Fibroblast of the aortic adventitia (primary cell): ENCODE measurements at regions not wholly inside any gene's neighbourhood (a gene's known extent, or its start where the extent isn't known, plus 50 kb on each side); places are given as distances from the start of the nearest gene placed in this dataset.

Source experiments
- DNase-seq: peaks from one replicate; pipeline ENCODE4 v3.0.0-alpha.2; 2010; ENCODE audit warnings: low read depth
- H3K4me3 ChIP-seq: 2 replicates; pipeline ENCODE4 v1.5.1; 2011; ENCODE audit warnings: low read depth, mild to moderate bottlenecking, control low read depth, low read length, moderate library complexity
- TF ChIP-seq, protein P1 (sequence below): IDR thresholded peaks from 2 replicates; pipeline ENCODE4 v1.5.1; 2011; ENCODE audit warnings: mild to moderate bottlenecking, low read length, control low read depth, inconsistent platforms; ENCODE audit not compliant: insufficient read depth

DNA sequence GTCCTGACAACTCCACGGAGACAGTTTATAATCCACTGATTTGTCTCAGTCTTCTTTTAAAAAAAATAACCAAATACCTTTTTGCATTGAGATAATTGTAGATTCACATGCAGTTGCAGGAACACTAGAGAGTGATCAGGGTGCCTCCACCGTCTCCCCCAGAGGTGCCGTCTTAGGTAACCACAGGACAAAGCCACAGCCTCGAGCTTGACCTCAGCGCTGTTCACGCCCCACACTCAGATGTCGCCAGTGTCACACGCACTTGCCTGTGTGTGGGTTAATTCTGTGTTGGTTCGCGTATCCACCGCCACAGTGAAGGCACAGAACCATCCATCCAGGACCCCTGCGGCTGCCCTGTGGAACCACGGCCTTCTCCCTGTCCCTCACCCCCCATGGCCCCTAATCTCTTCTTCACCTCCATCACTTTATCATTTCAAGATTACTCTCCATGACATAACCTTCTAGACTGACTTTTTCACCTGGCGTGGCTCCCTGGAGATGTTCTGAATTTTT lies 295.0 kb upstream of the HDAC4 start:
- DNase-seq: no peak
- TF ChIP-seq, protein P1, sequence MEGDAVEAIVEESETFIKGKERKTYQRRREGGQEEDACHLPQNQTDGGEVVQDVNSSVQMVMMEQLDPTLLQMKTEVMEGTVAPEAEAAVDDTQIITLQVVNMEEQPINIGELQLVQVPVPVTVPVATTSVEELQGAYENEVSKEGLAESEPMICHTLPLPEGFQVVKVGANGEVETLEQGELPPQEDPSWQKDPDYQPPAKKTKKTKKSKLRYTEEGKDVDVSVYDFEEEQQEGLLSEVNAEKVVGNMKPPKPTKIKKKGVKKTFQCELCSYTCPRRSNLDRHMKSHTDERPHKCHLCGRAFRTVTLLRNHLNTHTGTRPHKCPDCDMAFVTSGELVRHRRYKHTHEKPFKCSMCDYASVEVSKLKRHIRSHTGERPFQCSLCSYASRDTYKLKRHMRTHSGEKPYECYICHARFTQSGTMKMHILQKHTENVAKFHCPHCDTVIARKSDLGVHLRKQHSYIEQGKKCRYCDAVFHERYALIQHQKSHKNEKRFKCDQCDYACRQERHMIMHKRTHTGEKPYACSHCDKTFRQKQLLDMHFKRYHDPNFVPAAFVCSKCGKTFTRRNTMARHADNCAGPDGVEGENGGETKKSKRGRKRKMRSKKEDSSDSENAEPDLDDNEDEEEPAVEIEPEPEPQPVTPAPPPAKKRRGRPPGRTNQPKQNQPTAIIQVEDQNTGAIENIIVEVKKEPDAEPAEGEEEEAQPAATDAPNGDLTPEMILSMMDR: no peak
- no peak overlapping the region for H3K4me3 ChIP-seq

DNA sequence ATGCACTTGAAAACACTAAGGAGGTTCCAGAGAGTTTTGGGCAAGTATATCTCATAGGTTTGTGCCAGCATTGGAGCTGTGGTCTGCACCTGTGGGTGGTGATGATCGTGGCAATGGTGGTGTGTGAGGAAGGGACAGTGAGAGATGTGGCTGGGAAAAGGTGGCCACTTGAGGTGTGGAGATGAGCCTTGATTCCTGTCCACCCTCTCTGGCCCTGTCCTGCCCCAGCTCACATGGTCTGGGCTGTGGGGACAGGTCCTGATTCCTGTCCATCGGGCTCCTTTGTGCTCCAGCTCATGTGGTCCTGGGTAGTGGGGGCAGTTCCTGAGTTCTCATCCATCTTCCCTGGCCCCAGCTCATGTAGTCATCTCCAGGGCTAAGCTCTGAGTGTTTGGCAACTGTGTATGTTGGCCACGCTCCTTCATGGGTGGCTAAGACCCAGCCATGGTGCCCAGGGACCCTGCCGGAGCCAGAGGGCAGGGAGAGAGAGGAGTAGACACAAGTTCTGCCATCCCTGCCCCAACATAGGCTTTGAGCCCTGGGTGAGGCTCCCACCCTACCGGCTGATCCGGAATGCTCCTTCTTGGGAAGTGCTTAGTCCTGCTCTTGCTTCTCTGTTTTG lies 294.4 kb upstream of the HDAC4 start:
- TF ChIP-seq, protein P1: no peak
- H3K4me3 ChIP-seq: no peak overlapping the region
- DNase-seq: no peak

DNA sequence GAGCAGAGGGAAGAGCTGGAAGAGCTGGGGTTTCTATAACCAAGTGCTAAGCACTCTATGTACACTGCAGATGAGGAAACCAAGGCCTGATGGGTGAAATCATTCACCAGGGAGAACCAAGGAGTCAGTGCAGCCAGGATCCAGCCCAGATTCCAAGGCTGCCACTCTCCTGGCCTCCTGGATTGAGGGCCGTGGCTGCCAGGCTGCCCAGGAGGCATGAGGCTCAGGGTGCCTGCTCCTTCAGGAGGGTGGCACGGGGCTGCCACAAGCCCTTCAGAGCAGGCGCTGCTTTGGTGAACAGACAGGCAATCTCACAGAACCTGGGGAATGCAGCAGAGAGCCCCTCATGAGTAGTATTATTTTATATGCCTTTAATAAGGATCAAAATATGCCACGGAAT lies 293.7 kb upstream of the HDAC4 start:
- TF ChIP-seq, protein P1: no peak

DNA sequence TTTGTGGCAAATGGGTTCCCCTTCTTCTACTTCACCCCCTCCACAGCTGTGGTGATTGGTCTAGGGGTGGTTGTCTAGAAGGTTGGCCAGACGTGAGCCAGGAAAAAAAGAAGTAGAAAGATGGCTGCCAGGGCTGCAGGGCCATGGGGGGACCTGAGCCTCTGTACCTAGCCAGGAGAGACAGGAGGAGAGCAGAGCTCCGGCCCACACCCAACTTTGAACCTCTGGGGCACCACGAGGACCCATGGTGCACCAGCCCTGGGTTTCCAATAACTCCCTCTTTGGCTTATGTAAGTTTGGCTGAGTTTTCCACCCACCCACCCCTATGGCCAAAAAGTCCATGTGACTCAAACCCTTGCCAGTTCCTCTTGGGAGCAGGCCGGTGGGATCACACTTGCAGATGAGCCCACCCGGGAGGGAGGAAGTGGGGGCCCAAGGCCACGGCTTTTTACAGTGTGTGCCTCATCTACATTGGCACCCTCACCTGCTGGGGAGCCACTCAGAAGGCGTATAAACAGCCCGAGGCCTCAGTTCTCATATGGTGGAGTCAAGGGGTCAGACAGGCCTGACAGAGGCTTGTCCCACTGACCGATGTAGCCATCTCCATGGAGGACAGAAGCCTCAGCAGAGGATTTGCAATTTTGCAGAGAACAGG lies 293.1 kb upstream of the HDAC4 start:
- no peak overlapping the region for H3K4me3 ChIP-seq
- DNase-seq: no peak
- TF ChIP-seq, protein P1: no peak

More for the DNA sequence above, 293.7 kb upstream of the HDAC4 start:
- no peak overlapping the region for H3K4me3 ChIP-seq
- DNase-seq: no peak

DNA sequence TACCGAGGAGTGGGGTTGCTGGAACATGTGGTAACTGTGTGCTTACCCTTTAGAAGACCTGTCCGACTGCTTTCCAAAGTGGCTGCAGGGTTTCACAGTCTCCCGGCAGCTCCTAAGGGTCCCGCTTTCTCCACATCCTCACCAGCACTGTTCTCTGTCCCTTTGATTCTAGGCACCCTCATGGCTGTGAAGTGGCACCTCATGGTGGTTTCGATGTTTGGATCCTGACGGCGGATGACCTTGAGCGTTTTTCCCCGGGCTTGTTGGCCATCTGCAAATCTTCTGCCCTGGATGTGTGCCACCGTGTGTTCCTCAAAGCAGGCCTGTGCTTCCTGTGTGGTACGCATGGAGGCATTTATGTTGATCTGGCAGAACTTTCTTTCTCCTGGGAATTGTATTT lies 292.5 kb upstream of the HDAC4 start:
- no peak for DNase-seq
- TF ChIP-seq, protein P1: no peak
- no peak overlapping the region for H3K4me3 ChIP-seq

DNA sequence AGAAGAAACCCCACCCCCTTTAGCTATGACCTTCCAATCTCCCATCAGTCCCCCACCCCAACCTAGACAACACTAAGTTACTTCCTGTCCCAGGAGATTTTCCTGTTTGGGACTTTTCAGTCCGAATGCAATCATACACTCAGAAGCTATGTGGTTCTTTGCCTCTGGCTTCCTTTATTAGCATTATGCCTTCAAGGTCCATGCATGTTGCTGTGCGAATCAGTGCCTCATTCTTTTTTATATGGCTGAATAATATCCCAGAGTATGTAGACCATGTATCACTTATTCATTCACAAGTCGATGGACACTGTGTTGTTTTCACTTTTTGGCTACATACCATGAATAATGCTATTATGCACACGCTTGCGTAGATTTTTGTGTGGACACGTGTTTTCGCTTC lies 292.1 kb upstream of the HDAC4 start:
- TF ChIP-seq, protein P1: no peak
- no peak for DNase-seq
- H3K4me3 ChIP-seq: no peak overlapping the region
